MM.1S (cell line): ENCODE measurements at regions not wholly inside any gene's neighbourhood (a gene's known extent, or its start where the extent isn't known, plus 50 kb on each side); places are given as distances from the start of the nearest gene placed in this dataset.

ENCODE experiments used
- DNase-seq: peaks from one replicate; pipeline ENCODE4 v3.0.0-alpha.2; 2015
- H2AFZ ChIP-seq: fragments of 300-600 bp; sonication (generic); 2 replicates; pipeline ENCODE4 v1.6.0; 2016; ENCODE audit warnings: antibody characterized with exemption, low read length
- H3F3A ChIP-seq: fragments of 300-600 bp; sonication (generic); 2 replicates; pipeline ENCODE4 v1.6.1; 2016; ENCODE audit warnings: mild to moderate bottlenecking, antibody characterized with exemption, low read length, moderate library complexity, mixed read lengths; ENCODE audit not compliant: insufficient read depth
- H3K27ac ChIP-seq: fragments of 300-600 bp; sonication (generic); 2 replicates; pipeline ENCODE4 v1.5.1; 2016; ENCODE audit warnings: mild to moderate bottlenecking, low read length
- H3K27me3 ChIP-seq: fragments of 300-600 bp; sonication (generic); replicated peaks from 2 replicates; pipeline ENCODE4 v1.6.0; 2016; ENCODE audit warnings: low read length; ENCODE audit not compliant: insufficient read depth
- H3K36me3 ChIP-seq: fragments of 300-600 bp; sonication (generic); replicated peaks from 2 replicates; pipeline ENCODE4 v1.6.1; 2016; ENCODE audit warnings: mild to moderate bottlenecking, low read length, mixed read lengths; ENCODE audit not compliant: insufficient read depth
- H3K4me1 ChIP-seq: fragments of 300-600 bp; sonication (generic); 2 replicates; pipeline ENCODE4 v1.6.1; 2016; ENCODE audit warnings: low read length, mixed read lengths
- H3K4me2 ChIP-seq: fragments of 300-600 bp; sonication (generic); 2 replicates; pipeline ENCODE4 v1.6.0; 2016; ENCODE audit warnings: low read depth, low read length
- H3K4me3 ChIP-seq: fragments of 300-600 bp; sonication (generic); 2 replicates; pipeline ENCODE4 v1.5.1; 2016; ENCODE audit warnings: low read length, mixed read lengths
- H3K79me2 ChIP-seq: fragments of 300-600 bp; sonication (generic); 2 replicates; pipeline ENCODE4 v1.6.1; 2016; ENCODE audit warnings: mixed run types, low read length, mixed read lengths
- H3K9ac ChIP-seq: fragments of 300-600 bp; sonication (generic); 2 replicates; pipeline ENCODE4 v1.6.1; 2016; ENCODE audit warnings: low read length, mixed read lengths
- H3K9me2 ChIP-seq: fragments of 300-600 bp; sonication (generic); replicated peaks from 2 replicates; pipeline ENCODE4 v1.6.1; 2016; ENCODE audit warnings: mild to moderate bottlenecking, low read length, mixed read lengths; ENCODE audit not compliant: insufficient read depth
- H3K9me3 ChIP-seq: fragments of 300-600 bp; sonication (generic); replicated peaks from 2 replicates; pipeline ENCODE4 v1.6.1; 2016; ENCODE audit warnings: mild to moderate bottlenecking, low read length, mixed read lengths; ENCODE audit not compliant: insufficient read depth
- H4K20me1 ChIP-seq: fragments of 300-600 bp; sonication (generic); 2 replicates; pipeline ENCODE4 v1.6.1; 2016; ENCODE audit warnings: mild to moderate bottlenecking, low read length, moderate library complexity, mixed read lengths; ENCODE audit not compliant: insufficient read depth
- EZH2 ChIP-seq: fragments of 300-600 bp; sonication (generic); optimal IDR thresholded peaks from 2 replicates; pipeline ENCODE3; 2017; ENCODE audit warnings: low read depth, mild to moderate bottlenecking, antibody characterized with exemption, low read length, mixed read lengths
- EZH2phosphoT487 ChIP-seq: fragments of 300-600 bp; sonication (generic); IDR thresholded peaks from 2 replicates; pipeline ENCODE4 v1.6.1; 2018; ENCODE audit warnings: antibody characterized with exemption, low read length
- TF ChIP-seq, protein P1 (sequence below): fragments of 300-600 bp; sonication (generic); IDR thresholded peaks from 2 replicates; pipeline ENCODE4 v1.5.1; 2016; ENCODE audit warnings: antibody characterized with exemption, low read length, mixed read lengths

DNA sequence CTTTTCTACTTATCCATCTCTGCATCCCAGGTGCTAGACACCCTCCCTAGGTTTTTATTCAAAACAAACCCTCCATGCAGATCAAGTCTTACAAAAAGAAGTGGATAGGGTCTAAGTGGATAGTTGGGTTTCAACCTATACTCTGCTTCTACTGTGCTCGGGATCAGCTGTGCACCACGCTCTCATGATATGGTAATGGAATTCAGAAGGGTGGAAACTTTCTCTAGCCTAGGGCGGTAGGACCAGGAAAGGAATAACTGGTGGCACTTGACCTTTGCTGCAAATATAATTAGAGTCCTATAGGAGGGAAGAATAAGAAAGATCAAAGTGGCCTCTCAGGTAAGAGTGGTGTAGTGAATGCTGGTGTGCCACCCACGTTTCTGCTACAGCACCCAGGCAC is 272.9 kb downstream of the GPD2 start:
- H3K27ac ChIP-seq = no peak overlapping the region
- no peak overlapping the region for H3K4me2 ChIP-seq
- no peaks in the 10 kb centered on the region for H3K79me2 ChIP-seq
- H3K9me3 ChIP-seq = no peaks in the 10 kb centered on the region
- TF ChIP-seq EZH2phosphoT487 = no peak
- TF ChIP-seq, protein P1, sequence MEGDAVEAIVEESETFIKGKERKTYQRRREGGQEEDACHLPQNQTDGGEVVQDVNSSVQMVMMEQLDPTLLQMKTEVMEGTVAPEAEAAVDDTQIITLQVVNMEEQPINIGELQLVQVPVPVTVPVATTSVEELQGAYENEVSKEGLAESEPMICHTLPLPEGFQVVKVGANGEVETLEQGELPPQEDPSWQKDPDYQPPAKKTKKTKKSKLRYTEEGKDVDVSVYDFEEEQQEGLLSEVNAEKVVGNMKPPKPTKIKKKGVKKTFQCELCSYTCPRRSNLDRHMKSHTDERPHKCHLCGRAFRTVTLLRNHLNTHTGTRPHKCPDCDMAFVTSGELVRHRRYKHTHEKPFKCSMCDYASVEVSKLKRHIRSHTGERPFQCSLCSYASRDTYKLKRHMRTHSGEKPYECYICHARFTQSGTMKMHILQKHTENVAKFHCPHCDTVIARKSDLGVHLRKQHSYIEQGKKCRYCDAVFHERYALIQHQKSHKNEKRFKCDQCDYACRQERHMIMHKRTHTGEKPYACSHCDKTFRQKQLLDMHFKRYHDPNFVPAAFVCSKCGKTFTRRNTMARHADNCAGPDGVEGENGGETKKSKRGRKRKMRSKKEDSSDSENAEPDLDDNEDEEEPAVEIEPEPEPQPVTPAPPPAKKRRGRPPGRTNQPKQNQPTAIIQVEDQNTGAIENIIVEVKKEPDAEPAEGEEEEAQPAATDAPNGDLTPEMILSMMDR = no peak
- no peak for TF ChIP-seq EZH2
- H3K4me1 ChIP-seq = no peaks in the 10 kb centered on the region
- no peaks in the 10 kb centered on the region for H3K36me3 ChIP-seq
- no peak overlapping the region for H2AFZ ChIP-seq
- no peaks in the 10 kb centered on the region for H3K27me3 ChIP-seq
- no peaks in the 10 kb centered on the region for H4K20me1 ChIP-seq
- no peaks in the 10 kb centered on the region for H3F3A ChIP-seq
- no peak overlapping the region for H3K9ac ChIP-seq
- H3K9me2 ChIP-seq = no peaks in the 10 kb centered on the region
- H3K4me3 ChIP-seq = no peak overlapping the region
- DNase-seq = no peak

DNA sequence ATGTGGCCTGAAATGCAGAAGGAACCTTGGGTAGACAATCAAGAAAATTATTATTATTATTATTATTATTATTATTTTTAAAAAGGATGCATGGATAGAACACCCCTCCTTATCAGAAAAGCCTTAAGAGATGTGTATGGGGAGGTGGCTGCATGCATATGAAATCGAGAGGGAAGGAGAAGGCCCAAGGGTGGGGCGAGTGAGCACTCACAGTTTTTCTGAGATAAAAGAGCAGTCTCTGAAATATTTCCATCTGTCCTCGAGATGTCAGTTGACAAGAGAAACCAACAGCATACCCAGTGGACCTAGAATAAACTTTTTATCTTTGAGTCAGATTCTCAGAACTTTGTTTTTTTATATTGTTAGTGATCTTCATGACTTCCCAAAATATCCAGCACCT is 282.9 kb downstream of the GPD2 start:
- H3K9me2 ChIP-seq = no peaks in the 10 kb centered on the region

DNA sequence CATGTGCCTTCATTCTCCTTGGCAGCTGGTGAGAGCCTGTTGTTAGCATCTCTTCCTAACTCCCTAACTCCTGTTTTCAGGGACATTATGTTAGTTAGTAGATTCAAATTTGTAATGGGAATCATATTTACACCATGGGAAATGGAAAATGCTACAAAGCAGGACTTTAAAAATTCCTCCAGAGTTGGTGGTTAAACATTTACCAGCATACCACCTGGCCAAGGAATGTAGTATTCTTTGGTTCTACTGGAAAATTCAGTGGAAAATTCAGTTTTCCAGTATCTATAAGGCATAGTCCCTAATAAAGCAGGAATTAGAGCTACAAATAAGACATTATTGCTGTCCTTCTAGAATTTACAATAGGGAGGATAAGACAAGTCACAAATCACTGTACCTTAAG is 291.7 kb downstream of the GPD2 start:
- DNase-seq = no peak
- Histone ChIP-seq H3K27ac (no peak overlapping the region), H4K20me1 (no peaks in the 10 kb centered on the region), H3K4me1 (no peaks in the 10 kb centered on the region), H3K4me3 (no peak overlapping the region), H2AFZ (no peak overlapping the region), H3K4me2 (no peak overlapping the region), H3K27me3 (no peaks in the 10 kb centered on the region), H3K36me3 (no peaks in the 10 kb centered on the region), H3F3A (no peaks in the 10 kb centered on the region), H3K9me2 (no peaks in the 10 kb centered on the region), H3K9ac (no peak overlapping the region), H3K79me2 (no peaks in the 10 kb centered on the region), H3K9me3 (no peaks in the 10 kb centered on the region)
- TF ChIP-seq EZH2phosphoT487 (no peak), EZH2 (no peak)
- TF ChIP-seq, protein P1 = no peak

More for the DNA sequence above, 282.9 kb downstream of the GPD2 start:
- no peaks in the 10 kb centered on the region for H3F3A ChIP-seq
- no peak overlapping the region for H3K27ac ChIP-seq
- H3K36me3 ChIP-seq = no peaks in the 10 kb centered on the region
- no peak for TF ChIP-seq EZH2
- TF ChIP-seq, protein P1 = no peak
- H3K9ac ChIP-seq = no peak overlapping the region
- no peaks in the 10 kb centered on the region for H4K20me1 ChIP-seq
- H3K9me3 ChIP-seq = no peaks in the 10 kb centered on the region
- no peak overlapping the region for H2AFZ ChIP-seq
- H3K27me3 ChIP-seq = no peaks in the 10 kb centered on the region
- H3K4me1 ChIP-seq = no peaks in the 10 kb centered on the region
- no peaks in the 10 kb centered on the region for H3K79me2 ChIP-seq
- no peak for DNase-seq
- H3K4me3 ChIP-seq = no peak overlapping the region
- no peak overlapping the region for H3K4me2 ChIP-seq

DNA sequence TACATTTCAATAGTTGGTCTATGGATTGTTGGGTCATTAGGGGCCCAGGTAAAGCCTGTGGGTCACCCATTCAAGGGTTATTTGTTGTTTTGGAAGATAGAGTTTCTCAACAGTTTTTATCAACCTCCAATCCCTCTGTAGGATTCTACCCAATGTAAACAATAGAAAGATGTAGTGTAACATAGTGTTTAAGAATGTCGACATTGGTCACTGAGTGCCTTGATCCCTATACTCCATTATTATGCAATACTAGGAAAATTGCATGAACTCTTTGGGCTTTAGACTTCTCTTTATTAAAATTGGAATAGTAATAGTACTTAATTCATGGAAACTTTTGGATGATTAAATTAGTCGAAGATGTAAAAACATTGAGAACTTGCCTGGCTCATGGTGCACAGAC is 292.1 kb downstream of the GPD2 start:
- H3K9me2 ChIP-seq = no peaks in the 10 kb centered on the region
- H3K4me1 ChIP-seq = no peaks in the 10 kb centered on the region
- H3K36me3 ChIP-seq = no peaks in the 10 kb centered on the region
- no peak overlapping the region for H3K4me2 ChIP-seq
- no peaks in the 10 kb centered on the region for H3K27me3 ChIP-seq
- DNase-seq = no peak
- H3K9ac ChIP-seq = no peak overlapping the region
- TF ChIP-seq, protein P1 = no peak
- TF ChIP-seq EZH2phosphoT487 = no peak
- TF ChIP-seq EZH2 = no peak
- no peak overlapping the region for H2AFZ ChIP-seq
- H3K4me3 ChIP-seq = no peak overlapping the region
- H3F3A ChIP-seq = no peaks in the 10 kb centered on the region
- H3K27ac ChIP-seq = no peak overlapping the region
- no peaks in the 10 kb centered on the region for H3K79me2 ChIP-seq
- H4K20me1 ChIP-seq = no peaks in the 10 kb centered on the region
- H3K9me3 ChIP-seq = no peaks in the 10 kb centered on the region
